GM21619 (cell line): ENCODE measurements at regions not wholly inside any gene's neighbourhood (a gene's known extent, or its start where the extent isn't known, plus 50 kb on each side); places are given as distances from the start of the nearest gene placed in this dataset.
"Not testable (repeated sequence)": the region's sequence is repeated elsewhere in the genome, so short reads cannot be mapped to it uniquely, and the experiment has no call there.

Experiments
- ATAC-seq: cut with Tn5 transposase; IDR thresholded peaks from one replicate; pipeline ENCODE4 v1.9.1; 2021; ENCODE audit not compliant: unreplicated experiment

- no peak for ATAC-seq
Measured at GRCh38 chr2:105538840-105539239, 140.0 kb upstream of the FHL2 start.

- ATAC-seq, result no peak
Measured at GRCh38 chr2:105537920-105538319, 139.1 kb upstream of the FHL2 start.

GRCh38 chr2:105537466-105537865 is 138.6 kb upstream of the FHL2 start:
- no peak for ATAC-seq

- no peak for ATAC-seq
Measured at GRCh38 chr2:105536175-105536574, 137.3 kb upstream of the FHL2 start.

- ATAC-seq, result not testable (repeated sequence)
Measured at GRCh38 chr2:105529258-105529657, 130.4 kb upstream of the FHL2 start.

- ATAC-seq, result no peak
Measured at GRCh38 chr2:105526000-105526925, 127.4 kb upstream of the FHL2 start.

GRCh38 chr2:105525201-105525600 is 126.3 kb upstream of the FHL2 start:
- no peak for ATAC-seq

GRCh38 chr2:105522645-105523044 is 123.8 kb upstream of the FHL2 start:
- ATAC-seq, result no peak

GRCh38 chr2:105521616-105522015 is 122.8 kb upstream of the FHL2 start:
- no peak for ATAC-seq

GRCh38 chr2:105521176-105521575 is 122.3 kb upstream of the FHL2 start:
- ATAC-seq, result no peak

- ATAC-seq, result no peak
Measured at GRCh38 chr2:105519516-105519915, 120.7 kb upstream of the FHL2 start.

GRCh38 chr2:105518897-105519296 is 120.0 kb upstream of the FHL2 start:
- ATAC-seq, result no peak

GRCh38 chr2:105517814-105518705 is 119.2 kb upstream of the FHL2 start:
- ATAC-seq, result no peak

GRCh38 chr2:105515581-105516415 is 116.9 kb upstream of the FHL2 start:
- ATAC-seq, result no peak

GRCh38 chr2:105514576-105514975 is 115.7 kb upstream of the FHL2 start:
- no peak for ATAC-seq

GRCh38 chr2:105510761-105511528 is 112.1 kb upstream of the FHL2 start:
- no peak for ATAC-seq

- no peak for ATAC-seq
Measured at GRCh38 chr2:105509269-105510086, 110.6 kb upstream of the FHL2 start.

- ATAC-seq, result not testable (repeated sequence)
Measured at GRCh38 chr2:105506860-105507259, 108.0 kb upstream of the FHL2 start.

GRCh38 chr2:105504459-105504858 is 105.6 kb upstream of the FHL2 start:
- ATAC-seq, result no peak
